ENCODE measurements at regions not wholly inside any gene's neighbourhood (a gene's known extent, or its start where the extent isn't known, plus 50 kb on each side); places are given as distances from the start of the nearest gene placed in this dataset.

- Histone ChIP-seq H3K27ac (ENCODE audit: extremely low read length, insufficient read depth, low read length) (no peak overlapping the region), H3K36me3 (replicated peaks in 1 of 2; ENCODE audit: control insufficient read depth in 1 of 2, insufficient read depth in 2 of 2, low read length in 2 of 2) (no peaks in the 10 kb centered on the region), H3K4me3 (replicated peaks in 1 of 3; ENCODE audit: insufficient read depth in 1 of 3, low read depth in 2 of 3, low read length in 3 of 3) (no peak overlapping the region), H3K4me1 (ENCODE audit: insufficient read depth, low read length) (peaks cover 32% of the 10 kb centered on the region), H3K27me3 (ENCODE audit: control insufficient read depth in 1 of 2, insufficient read depth in 2 of 2, low read length in 2 of 2) (no peaks in the 10 kb centered on the region), H3K4me2 (ENCODE audit: low read depth, low read length) (no peak overlapping the region), H2AFZ (ENCODE audit: low read length) (no peak overlapping the region), H3K9me3 (ENCODE audit: low read length) (peaks cover 11% of the 10 kb centered on the region), H4K20me1 (ENCODE audit: insufficient read depth, low read length) (no peaks in the 10 kb centered on the region), H3K79me2 (ENCODE audit: insufficient read depth, low read length) (no peaks in the 10 kb centered on the region), H3K9ac (ENCODE audit: insufficient read depth, low read depth, low read length) (no peak overlapping the region)
- FAIRE-seq (no peak), DNase-seq (ENCODE audit: low spot score) (no peak), ATAC-seq (no peak)
- ChIA-PET POLR2A (no interaction called here), CTCF (ENCODE audit: low intra/inter-chr PET ratio, low total read pairs) (no interaction called here)
- intact Hi-C loops (cut with micrococcal nuclease; ENCODE audit: unreplicated experiment), result no loop called here
- in situ Hi-C loops (cut with HindIII; ENCODE audit: extremely low pct_ligation_motif_present, low pct_unique_long_range_greater_than_20kb), result no loop called here
- no TSS peak for BruUV-seq (replicated peaks)
- WGBS (ENCODE audit: low lambda C conversion rate), result 18% methylated on average over 2 of the region's 2 CpGs
- TF ChIP-seq ZNF207 (IDR thresholded peaks at IDR 0.05; ENCODE audit: borderline replicate concordance), result no peak
- 0 out of 2 replicates have a peak, but pooled peaks have one; percentile 23 for TF ChIP-seq RARA (CRISPR knock-in tag; IDR thresholded peaks at IDR 0.05)
These were observed 599.1 kb upstream of the CLINT1 start for GRCh38 chr5:158458086-158458485.

- H4K20me1 ChIP-seq (ENCODE audit: insufficient read depth, low read length), result no peaks in the 10 kb centered on the region
- ATAC-seq (peak; percentile 17; the same call in 1 of the 3 replicates), DNase-seq (ENCODE audit: low spot score) (peak; percentile 3), FAIRE-seq (no peak)
- H3K79me2 ChIP-seq (ENCODE audit: insufficient read depth, low read length), result no peaks in the 10 kb centered on the region
- WGBS (ENCODE audit: low lambda C conversion rate), result 0% methylated on average over 1 of the region's 1 CpG
- in situ Hi-C loops (cut with HindIII; ENCODE audit: extremely low pct_ligation_motif_present, low pct_unique_long_range_greater_than_20kb) (no loop called here), intact Hi-C loops (cut with micrococcal nuclease; ENCODE audit: unreplicated experiment) (no loop called here)
- no peak overlapping the region for H3K4me2 ChIP-seq (ENCODE audit: low read depth, low read length)
- ChIA-PET POLR2A (no interaction called here), CTCF (ENCODE audit: low intra/inter-chr PET ratio, low total read pairs) (no interaction called here)
- no TSS peak for BruUV-seq (replicated peaks)
- H3K4me1 ChIP-seq (ENCODE audit: insufficient read depth, low read length), result peaks cover 18% of the 10 kb centered on the region
- H3K27me3 ChIP-seq (ENCODE audit: control insufficient read depth in 1 of 2, insufficient read depth in 2 of 2, low read length in 2 of 2), result no peaks in the 10 kb centered on the region; a peak in 1 of 5 replicates
- no peak overlapping the region for H3K27ac ChIP-seq (ENCODE audit: extremely low read length, insufficient read depth, low read length)
- no peak overlapping the region for H3K4me3 ChIP-seq (replicated peaks in 1 of 3; ENCODE audit: insufficient read depth in 1 of 3, low read depth in 2 of 3, low read length in 3 of 3)
- TF ChIP-seq CREB1 (IDR thresholded peaks at IDR 0.05), result peak; percentile 28; the same call in 1 of the 2 replicates
- no peak for TF ChIP-seq CREB1 (CRISPR knock-in tag; IDR thresholded peaks at IDR 0.05)
- TF ChIP-seq STAT5B (CRISPR knock-in tag; IDR thresholded peaks at IDR 0.05), result no peak
- TF ChIP-seq ARID5B (CRISPR knock-in tag; IDR thresholded peaks at IDR 0.05), result 0 out of 2 replicates have a peak, but pooled peaks have one; percentile 22
- TF ChIP-seq HMG20A (CRISPR knock-in tag; IDR thresholded peaks at IDR 0.05; ENCODE audit: borderline replicate concordance), result peak; percentile 33; the same call in 1 of the 2 replicates
- TF ChIP-seq USF2 (IDR thresholded peaks at IDR 0.05; ENCODE audit: low read depth, low read length), result no peak
- TF ChIP-seq USF2 (CRISPR knock-in tag; IDR thresholded peaks at IDR 0.05; ENCODE audit: borderline replicate concordance), result no peak
- TF ChIP-seq POGK (CRISPR knock-in tag; conservative IDR thresholded peaks at IDR 0.05), result no peak
- peak; percentile 86 for TF ChIP-seq FOSL2 (CRISPR knock-in tag; IDR thresholded peaks at IDR 0.05)
- no peak overlapping the region for H2AFZ ChIP-seq (ENCODE audit: low read length)
- H3K9me3 ChIP-seq (ENCODE audit: low read length), result peaks cover under 1% of the 10 kb centered on the region; the same call in 1 of the 2 replicates
- no peak overlapping the region for H3K9ac ChIP-seq (ENCODE audit: insufficient read depth, low read depth, low read length)
- no peaks in the 10 kb centered on the region for H3K36me3 ChIP-seq (replicated peaks in 1 of 2; ENCODE audit: control insufficient read depth in 1 of 2, insufficient read depth in 2 of 2, low read length in 2 of 2)
These were observed 597.8 kb upstream of the CLINT1 start for GRCh38 chr5:158456756-158457155.
